ENCODE measurements at regions not wholly inside any gene's neighbourhood (a gene's known extent, or its start where the extent isn't known, plus 50 kb on each side); places are given as distances from the start of the nearest gene placed in this dataset.

DNA sequence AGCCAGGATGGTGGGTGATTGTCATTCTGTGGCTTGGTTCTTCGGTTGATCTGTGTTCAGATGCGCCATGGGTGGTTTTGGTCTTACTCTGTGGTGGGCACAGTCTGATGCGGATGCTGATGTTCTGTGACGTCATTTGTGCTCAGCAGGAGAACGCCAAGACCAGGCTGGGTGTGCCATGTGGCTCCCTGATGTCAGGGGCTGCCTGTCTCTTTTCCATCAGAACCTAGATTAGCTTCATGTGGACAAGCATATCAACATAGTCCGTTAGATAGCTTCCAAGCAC is 100.6 kb upstream of the ARL4C start:
- TF ChIP-seq CTCF (IDR thresholded peaks at IDR 0.05) = no peak
- no peak for TF ChIP-seq POLR2A (IDR thresholded peaks at IDR 0.05)
